ENCODE measurements at regions not wholly inside any gene's neighbourhood (a gene's known extent, or its start where the extent isn't known, plus 50 kb on each side); places are given as distances from the start of the nearest gene placed in this dataset.

GRCh38 chr5:104817127-104817526, 1254.5 kb upstream of the NUDT12 start:
- no peaks in the 10 kb centered on the region for H3K4me1 Mint-ChIP-seq
- no peak overlapping the region for H3K4me3 Mint-ChIP-seq
- H3K27me3 Mint-ChIP-seq: no peaks in the 10 kb centered on the region
- DNase-seq: no peak
- H3K27ac Mint-ChIP-seq: no peak overlapping the region
- H3K9me3 ChIP-seq (ENCODE audit: control insufficient read depth, low read length, poor library complexity, severe bottlenecking): no peaks in the 10 kb centered on the region
- H3K36me3 Mint-ChIP-seq (ENCODE audit: low read depth): no peaks in the 10 kb centered on the region
- ATAC-seq: no peak

DNA sequence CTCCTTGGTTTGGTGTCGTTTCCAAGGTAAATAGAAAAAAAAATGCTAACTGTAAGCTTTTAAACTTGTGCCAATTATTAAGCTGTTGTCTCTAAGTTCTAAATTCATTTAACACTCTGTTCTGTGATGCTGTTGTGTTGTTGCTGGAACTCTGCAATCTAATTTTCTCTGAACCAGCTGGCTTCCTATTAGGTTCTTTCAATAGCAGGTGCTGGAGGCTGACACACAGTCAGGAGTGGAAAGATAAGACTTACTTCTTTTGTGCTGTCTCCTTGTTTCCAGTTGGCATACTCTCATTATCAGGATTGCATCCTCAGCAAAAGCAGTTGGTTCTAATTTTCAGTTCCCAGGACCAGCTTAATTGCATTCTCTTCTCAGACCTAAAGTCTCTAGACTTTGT, 1252.6 kb upstream of the NUDT12 start:
- Mint-ChIP-seq H3K27me3 (no peaks in the 10 kb centered on the region), H3K4me1 (no peaks in the 10 kb centered on the region), H3K27ac (no peak overlapping the region), H3K36me3 (ENCODE audit: low read depth) (no peaks in the 10 kb centered on the region), H3K4me3 (no peak overlapping the region)
- DNase-seq: no peak
- no peaks in the 10 kb centered on the region for H3K9me3 ChIP-seq (ENCODE audit: control insufficient read depth, low read length, poor library complexity, severe bottlenecking)
- ATAC-seq: no peak

DNA sequence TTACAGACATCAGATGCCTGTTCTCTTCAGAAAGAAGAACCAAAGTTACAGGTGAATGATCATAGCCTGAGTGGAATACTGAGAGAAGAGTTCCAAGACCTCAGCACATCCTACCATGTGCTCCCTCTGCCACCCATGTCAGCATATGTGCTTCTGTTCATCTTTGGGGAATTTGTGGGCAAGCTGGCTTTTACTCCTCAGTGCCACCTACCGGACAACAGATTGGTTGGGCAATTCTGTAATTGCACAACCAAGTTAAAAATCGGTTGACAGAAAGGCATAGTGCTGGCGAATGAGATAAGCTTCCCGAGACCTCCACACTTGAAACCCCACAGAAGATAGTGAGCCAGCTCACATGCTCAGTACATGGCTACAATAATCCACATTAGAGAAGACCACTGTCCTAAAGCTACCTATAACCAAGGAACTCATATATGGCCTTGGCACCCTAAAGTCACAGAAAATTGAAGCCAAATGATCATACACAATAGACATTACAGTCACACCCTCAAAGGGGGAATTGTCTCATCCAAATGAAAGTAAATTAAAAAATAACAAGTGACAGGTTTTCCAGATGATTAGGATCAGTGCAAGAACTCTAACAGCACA, 1238.0 kb upstream of the NUDT12 start:
- Mint-ChIP-seq H3K4me1 (no peaks in the 10 kb centered on the region), H3K27ac (no peak overlapping the region), H3K27me3 (no peaks in the 10 kb centered on the region), H3K36me3 (ENCODE audit: low read depth) (no peaks in the 10 kb centered on the region), H3K4me3 (no peak overlapping the region)
- DNase-seq (no peak), ATAC-seq (no peak)
- peaks cover 4% of the 10 kb centered on the region for H3K9me3 ChIP-seq (ENCODE audit: control insufficient read depth, low read length, poor library complexity, severe bottlenecking)

DNA sequence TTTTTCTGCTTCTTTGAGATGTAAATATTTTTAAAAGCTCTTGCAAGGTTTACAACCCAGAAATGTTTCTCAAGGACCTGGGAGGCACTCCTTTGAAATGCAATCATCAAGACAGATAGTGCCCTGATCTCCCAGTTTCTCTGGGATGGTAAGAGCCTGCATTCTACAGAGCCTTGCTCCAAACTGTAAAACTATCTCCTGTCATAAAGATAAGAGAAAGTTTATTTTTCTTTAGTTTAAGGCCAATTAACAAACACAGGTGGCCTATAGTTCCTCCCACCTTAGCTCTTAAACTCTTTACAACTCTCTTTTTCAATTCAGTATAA, 1231.1 kb upstream of the NUDT12 start:
- no peaks in the 10 kb centered on the region for H3K36me3 Mint-ChIP-seq (ENCODE audit: low read depth)
- H3K27ac Mint-ChIP-seq: no peak overlapping the region
- no peaks in the 10 kb centered on the region for H3K4me1 Mint-ChIP-seq
- H3K4me3 Mint-ChIP-seq: no peak overlapping the region
- H3K27me3 Mint-ChIP-seq: no peaks in the 10 kb centered on the region
- ATAC-seq (no peak), DNase-seq (no peak)
- no peaks in the 10 kb centered on the region for H3K9me3 ChIP-seq (ENCODE audit: control insufficient read depth, low read length, poor library complexity, severe bottlenecking)

DNA sequence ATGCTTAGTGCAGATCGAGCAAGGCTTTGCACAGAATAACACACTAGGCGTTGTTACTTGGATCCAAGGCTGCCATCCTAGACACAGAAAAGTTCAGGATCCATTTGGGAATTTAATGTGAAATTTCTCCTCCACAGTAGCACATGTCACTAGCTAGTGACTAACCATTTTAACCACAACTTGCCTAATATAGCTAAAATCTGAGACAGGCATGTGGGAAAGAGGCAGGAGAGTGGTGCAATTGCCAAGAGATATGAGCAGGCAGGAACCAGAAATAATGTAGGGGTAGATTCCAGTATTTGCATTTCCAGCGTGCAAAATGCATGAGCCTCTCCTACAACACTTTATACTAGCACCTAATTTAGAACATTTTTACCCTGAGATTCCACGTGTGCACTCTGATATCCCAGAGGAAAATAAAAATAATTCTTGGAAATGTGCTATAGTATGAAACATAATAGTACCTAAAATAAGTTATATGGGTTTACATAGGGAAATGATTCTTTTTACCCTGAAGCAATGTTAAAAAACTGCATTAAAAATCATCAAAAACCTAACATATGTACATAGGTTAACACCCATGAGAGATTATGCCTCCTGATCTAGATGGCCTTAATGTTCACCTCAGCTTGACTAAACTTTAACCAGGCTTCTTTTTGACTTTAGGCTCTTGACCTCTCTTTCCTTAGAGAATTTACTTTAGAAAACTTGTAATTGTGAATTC, 1230.6 kb upstream of the NUDT12 start:
- Mint-ChIP-seq H3K27ac (no peak overlapping the region), H3K27me3 (no peaks in the 10 kb centered on the region), H3K4me3 (no peak overlapping the region), H3K36me3 (ENCODE audit: low read depth) (no peaks in the 10 kb centered on the region), H3K4me1 (no peaks in the 10 kb centered on the region)
- no peaks in the 10 kb centered on the region for H3K9me3 ChIP-seq (ENCODE audit: control insufficient read depth, low read length, poor library complexity, severe bottlenecking)
- no peak for DNase-seq
- no peak for ATAC-seq

- H3K36me3 Mint-ChIP-seq (ENCODE audit: low read depth): no peaks in the 10 kb centered on the region
- ATAC-seq: no peak
- no peaks in the 10 kb centered on the region for H3K9me3 ChIP-seq (ENCODE audit: control insufficient read depth, low read length, poor library complexity, severe bottlenecking)
- no peak overlapping the region for H3K4me3 Mint-ChIP-seq
- DNase-seq: no peak
- no peaks in the 10 kb centered on the region for H3K4me1 Mint-ChIP-seq
- H3K27ac Mint-ChIP-seq: no peak overlapping the region
- no peaks in the 10 kb centered on the region for H3K27me3 Mint-ChIP-seq
Measured at GRCh38 chr5:104789366-104789765, 1226.8 kb upstream of the NUDT12 start.

- Mint-ChIP-seq H3K27me3 (no peaks in the 10 kb centered on the region), H3K4me1 (no peaks in the 10 kb centered on the region), H3K4me3 (no peak overlapping the region), H3K27ac (no peak overlapping the region), H3K36me3 (ENCODE audit: low read depth) (no peaks in the 10 kb centered on the region)
- ATAC-seq (no peak), DNase-seq (no peak)
- H3K9me3 ChIP-seq (ENCODE audit: control insufficient read depth, low read length, poor library complexity, severe bottlenecking): no peaks in the 10 kb centered on the region
Measured at GRCh38 chr5:104785097-104785496, 1222.5 kb upstream of the NUDT12 start.

- no peaks in the 10 kb centered on the region for H3K36me3 Mint-ChIP-seq (ENCODE audit: low read depth)
- no peak for ATAC-seq
- no peaks in the 10 kb centered on the region for H3K27me3 Mint-ChIP-seq
- DNase-seq: no peak
- no peak overlapping the region for H3K27ac Mint-ChIP-seq
- no peak overlapping the region for H3K4me3 Mint-ChIP-seq
- no peaks in the 10 kb centered on the region for H3K9me3 ChIP-seq (ENCODE audit: control insufficient read depth, low read length, poor library complexity, severe bottlenecking)
- H3K4me1 Mint-ChIP-seq: no peaks in the 10 kb centered on the region
Measured at GRCh38 chr5:104774372-104774771, 1211.8 kb upstream of the NUDT12 start.

- Mint-ChIP-seq H3K4me3 (no peak overlapping the region), H3K36me3 (ENCODE audit: low read depth) (no peaks in the 10 kb centered on the region), H3K27me3 (no peaks in the 10 kb centered on the region), H3K27ac (no peak overlapping the region), H3K4me1 (no peaks in the 10 kb centered on the region)
- H3K9me3 ChIP-seq (ENCODE audit: control insufficient read depth, low read length, poor library complexity, severe bottlenecking): no peaks in the 10 kb centered on the region
- DNase-seq (no peak), ATAC-seq (no peak)
Measured at GRCh38 chr5:104764197-104764596, 1201.6 kb upstream of the NUDT12 start.

DNA sequence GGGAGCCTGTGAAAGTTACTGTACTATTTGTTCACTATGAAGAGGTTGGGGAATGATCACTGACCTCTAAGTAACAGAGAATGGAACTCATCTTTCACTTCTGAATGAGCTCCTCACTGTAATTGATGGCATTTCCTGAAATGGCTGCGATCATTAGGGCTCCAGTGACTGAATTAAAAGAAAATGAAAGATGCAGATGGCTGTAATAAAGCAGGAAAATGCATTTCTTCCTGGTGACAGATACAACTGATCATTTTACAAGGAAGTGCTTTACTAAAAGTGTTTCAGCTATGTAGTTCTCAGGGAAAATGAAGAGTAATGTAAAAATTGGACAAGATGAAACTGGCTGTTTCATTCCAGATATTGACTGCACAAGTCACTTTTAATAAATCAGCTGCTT, 1200.6 kb upstream of the NUDT12 start:
- Mint-ChIP-seq H3K36me3 (ENCODE audit: low read depth) (no peaks in the 10 kb centered on the region), H3K27me3 (no peaks in the 10 kb centered on the region), H3K4me3 (no peak overlapping the region), H3K27ac (no peak overlapping the region), H3K4me1 (no peaks in the 10 kb centered on the region)
- DNase-seq (no peak), ATAC-seq (no peak)
- H3K9me3 ChIP-seq (ENCODE audit: control insufficient read depth, low read length, poor library complexity, severe bottlenecking): no peaks in the 10 kb centered on the region

DNA sequence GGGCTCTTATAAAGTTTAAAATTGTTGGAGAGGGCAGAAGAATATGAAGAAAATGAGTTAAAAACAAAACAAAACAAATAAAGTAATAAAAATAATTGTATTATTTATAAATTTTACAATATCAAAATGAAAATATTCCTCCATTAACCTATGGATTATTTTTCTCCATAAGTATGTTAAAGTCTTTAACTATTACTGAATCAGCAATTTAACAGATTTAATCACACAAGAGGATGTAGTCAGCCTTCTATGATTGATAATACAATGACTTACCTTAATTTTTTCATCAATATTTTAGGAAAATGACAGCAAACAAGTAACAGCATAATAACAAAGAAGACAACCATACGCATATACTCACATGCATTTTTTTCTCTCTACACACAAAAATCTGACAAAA, 1195.3 kb upstream of the NUDT12 start:
- no peak for ATAC-seq
- Mint-ChIP-seq H3K4me3 (no peak overlapping the region), H3K27ac (no peak overlapping the region), H3K4me1 (no peaks in the 10 kb centered on the region), H3K27me3 (no peaks in the 10 kb centered on the region), H3K36me3 (ENCODE audit: low read depth) (no peaks in the 10 kb centered on the region)
- DNase-seq: no peak
- H3K9me3 ChIP-seq (ENCODE audit: control insufficient read depth, low read length, poor library complexity, severe bottlenecking): no peaks in the 10 kb centered on the region

- no peak for ATAC-seq
Measured at GRCh38 chr5:104755806-104756205, 1193.2 kb upstream of the NUDT12 start.

DNA sequence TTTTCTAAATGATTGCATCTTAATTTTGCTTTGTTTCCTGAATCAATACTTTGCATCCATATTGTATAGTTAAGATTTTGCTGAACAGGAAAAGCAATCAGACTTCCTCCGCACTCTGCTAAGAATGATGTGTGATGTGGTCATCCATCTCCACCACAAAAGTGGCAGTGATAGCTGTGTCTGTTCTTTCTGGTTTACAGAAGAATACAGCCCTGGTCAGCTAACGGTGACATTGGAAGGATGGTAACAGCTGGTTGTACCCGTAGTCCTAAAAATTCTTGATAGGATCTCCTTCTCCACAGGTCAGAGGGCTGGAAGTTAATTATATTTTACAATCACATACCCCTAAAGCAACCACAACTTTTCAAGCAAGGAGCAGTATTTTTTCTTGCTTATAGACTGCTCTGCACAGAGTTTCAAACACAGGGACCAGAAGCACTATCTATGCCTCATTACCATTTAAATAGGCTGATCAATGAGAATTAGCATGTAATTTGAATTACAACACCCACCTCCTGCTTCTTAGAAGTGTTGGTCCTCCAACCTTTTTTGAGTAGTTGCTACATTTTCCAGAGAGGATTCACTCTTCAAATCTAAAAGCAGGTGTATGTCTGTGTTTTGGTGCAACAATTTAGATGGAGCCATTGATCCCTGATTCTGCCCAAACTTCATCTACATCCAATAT, 1191.9 kb upstream of the NUDT12 start:
- ATAC-seq (no peak), DNase-seq (no peak)
- H3K36me3 Mint-ChIP-seq (ENCODE audit: low read depth): no peaks in the 10 kb centered on the region
- H3K4me1 Mint-ChIP-seq: no peaks in the 10 kb centered on the region
- no peak overlapping the region for H3K4me3 Mint-ChIP-seq
- no peak overlapping the region for H3K27ac Mint-ChIP-seq
- H3K9me3 ChIP-seq (ENCODE audit: control insufficient read depth, low read length, poor library complexity, severe bottlenecking): no peaks in the 10 kb centered on the region
- no peaks in the 10 kb centered on the region for H3K27me3 Mint-ChIP-seq

More at GRCh38 chr5:104755806-104756205, 1193.2 kb upstream of the NUDT12 start:
- Mint-ChIP-seq H3K4me1 (no peaks in the 10 kb centered on the region), H3K27me3 (no peaks in the 10 kb centered on the region), H3K36me3 (ENCODE audit: low read depth) (no peaks in the 10 kb centered on the region), H3K4me3 (no peak overlapping the region), H3K27ac (no peak overlapping the region)
- no peaks in the 10 kb centered on the region for H3K9me3 ChIP-seq (ENCODE audit: control insufficient read depth, low read length, poor library complexity, severe bottlenecking)
- DNase-seq: no peak

GRCh38 chr5:104751969-104752368, 1189.4 kb upstream of the NUDT12 start:
- H3K36me3 Mint-ChIP-seq (ENCODE audit: low read depth): no peaks in the 10 kb centered on the region
- no peak for ATAC-seq
- H3K4me3 Mint-ChIP-seq: no peak overlapping the region

More at GRCh38 chr5:104751969-104752368, 1189.4 kb upstream of the NUDT12 start:
- Mint-ChIP-seq H3K27me3 (no peaks in the 10 kb centered on the region), H3K27ac (no peak overlapping the region), H3K4me1 (no peaks in the 10 kb centered on the region)
- H3K9me3 ChIP-seq (ENCODE audit: control insufficient read depth, low read length, poor library complexity, severe bottlenecking): no peaks in the 10 kb centered on the region
- no peak for DNase-seq
